Medulla oblongata (tissue), 1 donor: ENCODE measurements at regions not wholly inside any gene's neighbourhood (a gene's known extent, or its start where the extent isn't known, plus 50 kb on each side); places are given as distances from the start of the nearest gene placed in this dataset.
"Not testable (repeated sequence)": the region's sequence is repeated elsewhere in the genome, so short reads cannot be mapped to it uniquely, and the experiment has no call there.

Experiments used
- DNase-seq: peaks from one replicate; pipeline ENCODE4 v3.0.0-alpha.2; 2015; ENCODE audit errors: extremely low spot score

DNA sequence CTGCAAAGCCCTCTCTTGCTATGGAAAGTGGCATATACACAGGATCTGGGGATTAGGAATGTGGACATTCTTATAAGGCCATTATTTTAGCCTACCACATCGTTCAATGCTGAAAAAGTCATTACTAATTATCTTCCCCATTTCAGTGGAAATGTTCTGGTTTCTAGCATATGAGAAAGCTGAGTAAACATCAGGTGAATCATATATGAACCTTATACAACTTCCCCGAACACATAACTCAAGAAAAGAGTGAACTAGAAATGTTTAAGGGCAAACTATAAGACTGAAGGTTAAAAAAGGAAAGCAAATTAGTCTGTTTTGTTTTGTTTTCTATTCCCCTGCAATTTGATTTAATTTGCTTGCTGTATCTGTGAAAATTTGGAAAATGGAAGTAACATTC lies 62.5 kb upstream of the SEC22B start:
- not testable (repeated sequence) for DNase-seq

- DNase-seq, result not testable (repeated sequence)
Measured at GRCh38 chr1:120233661-120234018, 57.3 kb upstream of the SEC22B start.

GRCh38 chr1:120232834-120233660 lies 56.7 kb upstream of the SEC22B start:
- not testable (repeated sequence) for DNase-seq

DNA sequence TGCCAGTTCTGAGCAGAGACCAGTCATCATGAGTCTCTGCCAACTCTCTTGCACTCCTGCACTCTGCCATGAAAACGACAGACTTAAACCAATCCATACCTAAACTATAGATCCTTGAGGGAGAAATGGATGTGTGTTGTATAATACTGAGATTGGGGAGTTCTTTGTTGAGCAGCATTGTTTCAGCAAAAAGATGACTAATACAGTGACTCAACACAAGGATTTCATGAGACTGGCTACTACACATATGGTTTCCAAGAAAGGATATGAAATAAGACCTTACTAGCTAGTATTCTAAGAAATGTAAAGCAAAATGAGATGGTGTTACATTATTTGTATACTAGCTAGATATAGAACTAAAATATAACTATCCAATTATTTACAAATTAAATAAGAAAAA lies 53.5 kb upstream of the SEC22B start:
- DNase-seq, result not testable (repeated sequence)
